ENCODE measurements at regions not wholly inside any gene's neighbourhood (a gene's known extent, or its start where the extent isn't known, plus 50 kb on each side); places are given as distances from the start of the nearest gene placed in this dataset.
"Not testable (repeated sequence)": the region's sequence is repeated elsewhere in the genome, so short reads cannot be mapped to it uniquely, and the experiment has no call there.

GRCh38 chr5:110875115-110875514 is 136.3 kb downstream of the SLC25A46 start:
- not testable (repeated sequence) for TF ChIP-seq CTCF, POLR2A (IDR thresholded peaks at IDR 0.05)

Measured in tibial nerve (tissue), 3 donors.